Neural progenitor cell (in vitro differentiated cells): ENCODE measurements at regions not wholly inside any gene's neighbourhood (a gene's known extent, or its start where the extent isn't known, plus 50 kb on each side); places are given as distances from the start of the nearest gene placed in this dataset.

Experiments used
- EZH2 ChIP-seq: fragments of 200-600 bp; sonication (generic); IDR thresholded peaks from 2 replicates; pipeline ENCODE4 v1.6.1; 2017; ENCODE audit warnings: antibody characterized with exemption, mild to moderate bottlenecking, moderate library complexity
- EZH2phosphoT487 ChIP-seq: fragments of 200-600 bp; sonication (generic); IDR thresholded peaks from 2 replicates; pipeline ENCODE4 v1.6.1; 2017; ENCODE audit warnings: antibody characterized with exemption
- TF ChIP-seq, protein P1 (sequence below): fragments of 200-600 bp; sonication (generic); IDR thresholded peaks from 2 replicates; pipeline ENCODE4 v1.5.1; 2017; ENCODE audit warnings: antibody characterized with exemption, mild to moderate bottlenecking

DNA sequence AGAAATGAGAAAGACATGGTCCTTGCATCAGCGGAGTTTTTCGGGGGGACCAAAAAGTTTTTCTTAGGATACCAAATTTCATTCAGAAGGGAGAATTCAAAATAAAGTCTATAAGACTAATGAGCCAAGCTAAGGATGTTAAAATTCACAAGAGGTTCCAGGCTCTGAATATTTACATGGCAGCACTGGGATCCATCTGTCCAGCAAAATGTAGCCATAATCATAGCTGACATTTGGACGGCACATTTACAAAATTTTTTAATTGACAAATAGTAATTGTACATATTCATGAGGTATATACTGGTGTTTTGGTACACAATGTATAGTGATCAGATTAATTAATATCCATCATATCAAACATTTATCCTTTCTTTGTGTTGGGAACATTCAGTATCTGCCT is 107.9 kb downstream of the ZNF648 start:
- TF ChIP-seq, protein P1, sequence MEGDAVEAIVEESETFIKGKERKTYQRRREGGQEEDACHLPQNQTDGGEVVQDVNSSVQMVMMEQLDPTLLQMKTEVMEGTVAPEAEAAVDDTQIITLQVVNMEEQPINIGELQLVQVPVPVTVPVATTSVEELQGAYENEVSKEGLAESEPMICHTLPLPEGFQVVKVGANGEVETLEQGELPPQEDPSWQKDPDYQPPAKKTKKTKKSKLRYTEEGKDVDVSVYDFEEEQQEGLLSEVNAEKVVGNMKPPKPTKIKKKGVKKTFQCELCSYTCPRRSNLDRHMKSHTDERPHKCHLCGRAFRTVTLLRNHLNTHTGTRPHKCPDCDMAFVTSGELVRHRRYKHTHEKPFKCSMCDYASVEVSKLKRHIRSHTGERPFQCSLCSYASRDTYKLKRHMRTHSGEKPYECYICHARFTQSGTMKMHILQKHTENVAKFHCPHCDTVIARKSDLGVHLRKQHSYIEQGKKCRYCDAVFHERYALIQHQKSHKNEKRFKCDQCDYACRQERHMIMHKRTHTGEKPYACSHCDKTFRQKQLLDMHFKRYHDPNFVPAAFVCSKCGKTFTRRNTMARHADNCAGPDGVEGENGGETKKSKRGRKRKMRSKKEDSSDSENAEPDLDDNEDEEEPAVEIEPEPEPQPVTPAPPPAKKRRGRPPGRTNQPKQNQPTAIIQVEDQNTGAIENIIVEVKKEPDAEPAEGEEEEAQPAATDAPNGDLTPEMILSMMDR = no peak
- TF ChIP-seq EZH2phosphoT487 (no peak), EZH2 (no peak)
